B cell (primary cell): ENCODE measurements at regions not wholly inside any gene's neighbourhood (a gene's known extent, or its start where the extent isn't known, plus 50 kb on each side); places are given as distances from the start of the nearest gene placed in this dataset.

Experiments
- CTCF ChIP-seq: fragments of 200-600 bp; IDR thresholded peaks from one replicate; pipeline ENCODE4 v1.8.0; 2022; ENCODE audit warnings: antibody characterized with exemption, mild to moderate bottlenecking
- EZH2 ChIP-seq: IDR thresholded peaks from 2 replicates; pipeline ENCODE4 v1.6.1; 2012; ENCODE audit warnings: borderline replicate concordance, low read depth, mild to moderate bottlenecking, moderate library complexity, low read length; ENCODE audit not compliant: insufficient read depth, poor library complexity, severe bottlenecking

- TF ChIP-seq CTCF (no peak), EZH2 (no peak)
Observed at GRCh38 chr2:56743807-56744206, 560.0 kb downstream of the CCDC85A start.
